Activated CD8-positive, alpha-beta memory T cell treated with anti-CD3 and anti-CD28 coated beads, Interleukin-2, amount 50 U/mL, for 24 hours (primary cell): ENCODE measurements at regions not wholly inside any gene's neighbourhood (a gene's known extent, or its start where the extent isn't known, plus 50 kb on each side); places are given as distances from the start of the nearest gene placed in this dataset.

Source experiments
- DNase-seq: peaks from one replicate; pipeline ENCODE4 v3.0.0-alpha.2; 2020; ENCODE audit errors: extremely low read depth

- DNase-seq: no peak
Measured at GRCh38 chr12:41981758-41982157, 162.9 kb downstream of the GXYLT1 start.

- no peak for DNase-seq
Measured at GRCh38 chr12:41981013-41981412, 163.7 kb downstream of the GXYLT1 start.

DNA sequence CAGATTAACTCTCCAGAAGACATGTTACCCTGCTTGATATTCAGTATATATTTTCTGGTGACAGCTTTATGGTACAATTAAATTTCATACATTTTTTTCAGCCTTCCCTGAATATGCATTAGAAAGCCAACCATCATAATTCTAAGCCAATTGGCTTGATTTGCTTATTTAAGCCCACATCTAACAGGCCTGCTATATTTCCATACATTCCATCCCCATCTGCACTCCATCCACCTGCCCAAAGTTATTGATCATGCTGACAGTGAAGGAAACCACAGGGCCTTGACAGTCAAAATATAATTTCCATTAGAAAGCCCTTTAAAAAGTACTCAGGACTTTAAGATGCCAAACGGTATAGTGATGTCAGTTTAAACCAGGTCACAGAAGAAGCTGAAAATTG is 164.3 kb downstream of the GXYLT1 start:
- no peak for DNase-seq

DNA sequence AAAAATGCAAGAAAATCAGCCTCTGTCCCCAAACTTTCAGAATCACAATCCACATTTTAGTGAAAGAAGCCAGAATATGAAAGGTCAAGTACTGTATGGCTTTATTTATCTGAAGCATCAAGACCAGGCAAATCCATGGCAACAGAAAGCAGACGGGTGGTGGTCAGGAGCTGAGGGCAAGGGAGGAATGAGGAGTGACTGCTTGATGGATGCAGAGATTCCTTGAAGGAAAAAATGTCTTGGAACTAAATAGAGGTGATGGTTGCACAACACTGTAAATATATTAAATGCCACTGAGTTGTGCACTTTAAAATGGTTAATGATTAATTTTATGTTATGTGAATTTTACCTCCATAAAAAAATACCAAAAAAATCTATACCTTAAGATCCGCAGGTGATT is 165.1 kb downstream of the GXYLT1 start:
- DNase-seq: no peak

DNA sequence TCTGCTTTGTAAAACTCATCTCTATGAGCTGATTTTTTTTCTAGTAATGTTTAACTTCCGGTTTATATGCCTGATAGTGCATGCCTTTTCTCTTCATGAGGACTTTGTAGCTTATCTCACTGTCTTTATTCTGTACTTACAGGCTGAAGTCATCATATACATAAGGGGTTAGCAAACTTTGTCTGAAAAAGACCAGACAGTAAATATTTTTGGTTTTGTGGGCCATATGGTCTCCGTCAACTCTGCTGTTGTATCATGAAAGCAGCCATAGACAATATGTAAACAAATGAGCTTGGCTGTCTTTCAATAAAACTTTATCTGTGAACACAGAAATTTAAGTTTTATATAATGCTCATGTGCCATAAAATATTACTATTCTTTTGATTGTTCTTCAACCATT is 172.1 kb downstream of the GXYLT1 start:
- no peak for DNase-seq

- DNase-seq: no peak
Measured at GRCh38 chr12:41972196-41972595, 172.5 kb downstream of the GXYLT1 start.

DNA sequence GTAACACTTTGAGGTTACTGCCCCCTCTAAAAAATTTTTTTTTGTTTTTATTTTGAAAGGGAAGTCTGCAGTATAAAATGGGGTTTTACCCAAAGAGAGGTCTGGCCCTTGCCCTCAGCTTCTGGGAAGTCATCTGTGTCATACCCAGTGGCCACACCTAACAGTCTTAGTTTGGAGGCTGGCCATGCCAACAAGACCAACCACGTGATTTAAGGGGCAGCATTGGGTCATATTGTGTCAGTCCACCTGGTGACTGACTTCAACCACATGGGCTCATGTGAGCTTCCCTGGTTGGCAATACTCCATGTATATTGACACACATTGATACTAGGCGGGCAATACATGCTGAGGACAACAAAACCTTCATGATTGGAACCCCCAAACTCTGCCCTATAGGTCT is 173.9 kb downstream of the GXYLT1 start:
- no peak for DNase-seq

DNA sequence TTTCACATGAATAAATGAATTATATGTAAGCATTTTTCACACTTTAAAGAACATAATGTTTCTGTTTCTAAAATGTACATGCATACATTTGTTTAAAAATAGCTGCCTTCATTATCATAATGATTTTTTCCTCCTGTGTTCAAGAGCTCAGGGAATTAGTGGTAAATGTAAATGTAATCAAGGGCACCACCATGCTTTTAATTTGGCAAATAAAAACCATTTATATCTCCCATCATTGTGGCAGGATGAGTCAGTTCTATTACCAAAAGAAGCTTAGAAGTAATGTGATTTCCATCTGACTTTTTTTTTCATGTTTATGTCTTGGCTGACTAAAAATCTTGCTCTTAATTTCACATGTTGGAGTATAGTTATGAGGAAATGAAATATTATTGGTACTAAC is 176.1 kb downstream of the GXYLT1 start:
- DNase-seq: no peak

- no peak for DNase-seq
Measured at GRCh38 chr12:41967668-41968500, 176.8 kb downstream of the GXYLT1 start.

DNA sequence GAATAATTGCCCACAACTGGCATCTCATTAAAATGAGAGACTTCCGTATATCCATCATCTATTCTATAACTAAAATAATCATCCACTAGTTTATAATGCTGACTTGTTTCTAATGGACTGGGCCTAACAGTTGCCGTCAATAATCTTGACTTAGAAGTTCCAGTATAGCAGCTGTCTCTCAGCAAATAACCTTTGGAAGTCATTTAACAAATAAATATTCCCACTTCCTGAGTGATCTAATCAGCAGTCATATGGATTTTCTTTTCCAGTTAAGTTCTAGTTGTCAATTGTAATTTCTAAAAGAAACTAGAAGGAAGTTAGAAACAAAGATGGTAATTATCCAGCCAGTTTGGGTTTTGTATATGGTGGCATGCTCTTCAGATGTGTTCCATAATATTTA is 177.8 kb downstream of the GXYLT1 start:
- DNase-seq: no peak

GRCh38 chr12:41966001-41966400 is 178.7 kb downstream of the GXYLT1 start:
- no peak for DNase-seq

DNA sequence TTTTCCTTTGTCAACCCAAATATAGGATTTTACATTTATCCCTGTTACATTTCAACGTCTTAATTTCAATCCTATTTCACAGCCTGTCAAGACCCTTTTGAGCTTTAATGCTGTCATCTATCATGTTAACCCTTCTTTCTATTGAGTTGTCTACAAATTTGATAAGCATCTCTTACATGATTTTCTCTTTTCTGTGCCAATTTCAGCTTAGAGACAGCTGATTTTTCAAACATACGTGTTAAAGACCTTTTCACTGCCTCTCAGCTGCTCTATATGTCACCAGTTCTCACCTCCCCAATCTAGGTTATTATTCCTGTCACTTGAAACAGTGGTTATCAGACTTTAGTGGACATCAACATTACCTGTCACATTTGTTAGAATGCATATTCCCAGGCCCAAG is 181.3 kb downstream of the GXYLT1 start:
- DNase-seq: no peak

DNA sequence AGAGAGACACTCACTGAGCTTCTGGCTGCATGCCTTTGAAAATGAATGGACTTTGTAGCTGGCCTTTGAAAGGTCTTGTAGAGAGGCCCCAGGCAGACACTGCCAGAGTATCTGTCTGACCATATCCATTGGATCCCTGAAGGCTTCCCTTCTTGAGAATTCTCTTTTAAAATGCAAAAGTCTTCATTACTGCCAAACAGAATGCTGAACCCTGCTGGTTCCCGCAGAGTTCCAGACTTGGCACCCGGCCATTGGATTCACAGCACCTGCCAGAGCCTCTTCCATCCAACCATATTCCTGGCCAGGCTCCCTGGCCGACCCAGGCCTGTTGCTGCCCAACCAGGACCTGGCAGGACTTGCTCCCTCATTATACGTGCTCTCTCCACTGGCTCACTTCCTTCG is 182.5 kb downstream of the GXYLT1 start:
- DNase-seq: no peak

DNA sequence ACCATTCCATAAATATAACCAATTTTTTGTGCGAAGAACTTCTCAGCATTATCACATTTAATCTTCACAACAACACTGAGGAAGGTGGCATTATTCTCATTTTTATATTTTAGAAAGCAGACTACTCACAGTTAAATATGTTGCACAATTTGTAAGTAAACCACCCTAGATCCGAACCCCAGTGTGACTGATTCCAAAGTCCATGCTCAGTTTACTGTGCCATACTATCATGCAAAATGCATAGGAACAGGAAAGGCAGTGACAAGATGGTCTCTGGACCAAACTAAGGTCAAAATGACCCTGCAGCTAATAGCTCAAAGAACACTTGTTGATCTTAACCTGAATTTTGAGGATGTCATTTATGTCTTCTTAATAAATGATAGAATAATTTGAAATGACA is 185.4 kb downstream of the GXYLT1 start:
- no peak for DNase-seq

GRCh38 chr12:41956353-41956752 is 188.3 kb downstream of the GXYLT1 start:
- DNase-seq: no peak

DNA sequence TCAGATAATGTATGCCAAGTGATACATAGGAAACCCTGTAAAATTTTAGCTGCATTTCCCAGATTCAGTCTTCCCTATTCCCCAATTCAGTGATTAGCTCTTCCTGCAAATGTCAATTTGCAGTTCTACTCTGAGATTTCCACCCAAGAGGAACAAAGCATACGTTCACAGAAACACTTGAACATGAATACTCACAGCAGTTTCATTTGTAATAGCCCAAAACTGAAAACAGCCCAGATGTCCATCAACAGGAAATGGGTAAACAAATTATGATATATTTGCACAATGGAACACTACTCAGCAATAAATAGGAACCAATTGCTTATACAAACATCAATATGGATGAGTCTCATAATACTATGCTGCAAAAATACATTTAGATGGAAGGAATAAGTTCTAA is 194.2 kb downstream of the GXYLT1 start:
- DNase-seq: no peak

- DNase-seq: no peak
Measured at GRCh38 chr12:41946106-41946505, 198.6 kb downstream of the GXYLT1 start.

GRCh38 chr12:41944216-41944615 is 200.5 kb downstream of the GXYLT1 start:
- DNase-seq: no peak

DNA sequence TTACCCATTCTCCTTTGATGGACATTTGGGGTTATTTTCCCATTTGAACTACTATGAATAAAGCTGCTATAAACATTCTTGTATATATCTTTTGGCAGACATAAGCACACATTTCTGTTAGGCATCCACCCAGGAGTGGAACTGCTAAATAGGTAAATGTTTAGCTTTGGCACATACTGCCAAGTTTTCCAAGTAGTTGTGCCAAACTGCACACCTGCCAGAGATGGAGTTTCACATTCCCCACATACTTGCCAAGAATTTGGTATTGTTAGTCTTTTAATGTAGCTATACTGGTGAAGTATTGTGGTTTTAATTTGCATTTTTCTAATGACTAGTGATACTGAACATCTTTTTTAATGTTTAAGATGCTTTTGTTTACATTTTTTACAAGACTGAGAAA is 201.0 kb downstream of the GXYLT1 start:
- no peak for DNase-seq

- no peak for DNase-seq
Measured at GRCh38 chr12:41942354-41942753, 202.3 kb downstream of the GXYLT1 start.

DNA sequence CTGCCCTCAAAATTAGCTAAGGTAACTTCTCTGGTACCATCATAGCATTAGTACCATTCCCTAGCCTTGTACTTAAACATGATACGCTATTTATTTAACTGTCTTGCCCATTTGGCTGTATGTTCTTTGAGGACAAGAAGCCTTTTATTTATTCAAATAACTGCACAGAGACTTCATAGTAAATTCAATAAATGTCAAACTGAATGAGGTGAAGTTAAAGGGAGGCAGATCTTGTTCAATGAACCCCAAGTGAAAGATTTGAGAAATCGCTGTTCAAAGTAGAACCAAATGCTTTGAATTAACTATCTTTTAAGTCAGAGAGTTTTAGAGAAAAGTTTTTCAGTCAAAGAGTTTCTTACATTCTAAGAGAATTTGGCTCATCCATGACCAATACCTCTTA is 203.6 kb downstream of the GXYLT1 start:
- no peak for DNase-seq

DNA sequence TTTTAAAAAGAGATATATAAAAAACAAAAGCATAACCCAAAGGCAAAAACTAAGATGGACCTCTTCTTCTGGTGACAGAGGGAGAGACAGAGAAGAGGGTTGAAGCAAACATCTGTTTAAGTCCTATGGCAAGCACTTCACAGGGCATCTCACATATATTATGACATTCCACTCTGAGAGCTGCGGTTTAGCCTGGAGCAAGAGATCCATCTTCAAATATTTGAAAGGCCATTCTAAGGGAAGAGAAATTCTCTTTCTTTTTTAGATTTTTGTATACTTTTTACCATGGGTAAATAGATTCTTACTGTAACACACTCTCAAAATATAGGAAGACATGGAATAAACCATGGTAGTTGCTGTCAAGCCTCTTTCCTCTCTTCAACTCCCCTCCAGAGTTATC is 204.1 kb downstream of the GXYLT1 start:
- DNase-seq: no peak

DNA sequence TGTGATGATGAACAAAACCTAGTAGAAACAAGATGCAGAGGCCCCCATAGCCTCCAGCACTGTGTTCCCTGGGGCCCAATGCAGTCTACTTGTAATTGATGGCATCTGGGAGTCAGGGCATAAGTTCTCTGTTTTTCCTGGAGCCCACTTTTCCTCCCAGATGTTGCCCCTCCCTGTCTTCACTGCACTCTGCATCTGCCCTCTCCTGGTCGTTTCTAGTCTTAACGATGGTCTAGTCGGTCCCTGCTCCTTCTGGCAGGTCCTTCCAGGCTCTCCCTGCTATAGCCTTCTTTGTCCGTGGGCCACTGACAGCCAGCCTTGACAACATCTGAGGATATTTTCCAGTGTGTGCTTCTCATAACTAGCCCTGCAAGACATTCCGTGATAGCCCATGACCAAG is 208.3 kb downstream of the GXYLT1 start:
- no peak for DNase-seq

GRCh38 chr12:41935911-41936310 is 208.8 kb downstream of the GXYLT1 start:
- no peak for DNase-seq
